Adrenal gland (tissue), 9 donors: ENCODE measurements at regions not wholly inside any gene's neighbourhood (a gene's known extent, or its start where the extent isn't known, plus 50 kb on each side); places are given as distances from the start of the nearest gene placed in this dataset.
"Not testable (repeated sequence)": the region's sequence is repeated elsewhere in the genome, so short reads cannot be mapped to it uniquely, and the experiment has no call there.

Experiments used
- DNase-seq, 7 donors: peaks; one replicate each; pipeline ENCODE4 v3.0.0-alpha.2; 2019 to 2020
- H3K27ac ChIP-seq, 5 donors: fragments of 200-600 bp; sonication (generic) in 4 of 5; 1 replicate in 3 of 5; 2 replicates in 2 of 5; pipeline versions ENCODE4 v1.5.1 to v1.8.0; 2016 to 2020; ENCODE audit warnings: mild to moderate bottlenecking in 1 of 5
- H3K27me3 ChIP-seq: fragments of 200-600 bp; 2 replicates; pipeline ENCODE4 v1.8.0; 2021
- H3K36me3 ChIP-seq, 2 donors: fragments of 200-600 bp; replicated peaks in 1 of 2; 1 replicate in 1 of 2; 2 replicates in 1 of 2; pipeline versions ENCODE4 v1.5.1 to v1.8.0; 2018 to 2022
- H3K4me1 ChIP-seq, 2 donors: fragments of 200-600 bp; replicated peaks in 1 of 2; 1 replicate in 1 of 2; 2 replicates in 1 of 2; pipeline versions ENCODE4 v1.5.1 to v1.8.0; 2018 to 2021
- H3K4me3 ChIP-seq, 4 donors: fragments of 200-600 bp; sonication (generic) in 3 of 4; one replicate each; pipeline ENCODE4 v1.5.1; 2016 to 2018
- H3K9me3 ChIP-seq, 3 donors: fragments of 200-600 bp; sonication (generic) in 1 of 3; replicated peaks in 1 of 3; 1 replicate in 2 of 3; 2 replicates in 1 of 3; pipeline versions ENCODE4 v1.5.1 to v1.8.0; 2016 to 2021
- POLR2A ChIP-seq, 2 donors: fragments of 450-650 bp; IDR thresholded peaks; one replicate each; pipeline ENCODE4 v1.6.1; 2017; ENCODE audit warnings: antibody characterized with exemption in 2 of 2, mild to moderate bottlenecking in 2 of 2, moderate library complexity in 1 of 2
- WGBS, 4 donors: extraction: QIAGEN DNeasy Blood & Tissue Kit in 2 of 4; methylation state at CpG; one replicate each; pipeline versions ENCODE4 v1.1.5 to v1.1.7; 2013 to 2017; 5-methylcytosine and 5-hydroxymethylcytosine counted together
- intact Hi-C, 2 donors: fragments of 100-400 bp; cut with DNase I; formaldehyde crosslinking; loops; one replicate each; pipeline versions ENCODE4 v1.14.1 to v1.15.0; 2022 to 2023
- TF ChIP-seq, protein P1 (sequence below), 6 experiments: fragments of 450-650 bp in 4 of 6; fragments of 200-600 bp in 2 of 6; sonication (generic) in 1 of 6; IDR thresholded peaks; 1 replicate in 5 of 6; 2 replicates in 1 of 6; pipeline versions ENCODE4 v1.5.1 to v1.8.0; 2016 to 2021; ENCODE audit warnings: antibody characterized with exemption in 6 of 6, mild to moderate bottlenecking in 2 of 6, moderate library complexity in 1 of 6
- donor health status: healthy with polysubstance abuse.
- donor health status: Bipolar disorder and iron deficiency.
- donor health status: DM: yes; HTN: yes; CAD: no.
- donor health status: DM: no; HTN: no; CAD: no.
- donor health status: DM: no; HTN: no; CAD: no.

DNA sequence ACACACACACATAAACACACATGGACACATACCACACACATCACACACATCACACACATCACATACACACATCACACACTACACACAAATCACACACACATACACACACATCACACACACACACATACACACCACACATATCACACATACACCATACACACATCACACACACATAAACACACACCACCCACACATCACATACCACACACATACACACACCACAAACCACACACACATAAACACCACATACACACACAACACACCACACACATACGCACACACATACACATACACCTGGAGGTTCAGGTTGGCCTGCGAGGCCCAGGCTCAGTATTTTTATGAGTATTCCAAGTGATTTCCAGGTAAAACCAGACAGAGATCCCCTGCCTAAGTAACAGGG, 279.5 kb downstream of the FOXL1 start:
- intact Hi-C loops = no loop called here
- no peak overlapping the region for H3K4me3 ChIP-seq
- H3K27me3 ChIP-seq = no peaks in the 10 kb centered on the region
- no peaks in the 10 kb centered on the region for H3K4me1 ChIP-seq
- no peak for DNase-seq
- H3K36me3 ChIP-seq = no peaks in the 10 kb centered on the region
- 86 to 96% (median 90%) methylated on average over 2 of the region's 2 CpGs for WGBS, 4 donors
- H3K27ac ChIP-seq = no peak overlapping the region
- H3K9me3 ChIP-seq = no peaks in the 10 kb centered on the region
- TF ChIP-seq, protein P1, sequence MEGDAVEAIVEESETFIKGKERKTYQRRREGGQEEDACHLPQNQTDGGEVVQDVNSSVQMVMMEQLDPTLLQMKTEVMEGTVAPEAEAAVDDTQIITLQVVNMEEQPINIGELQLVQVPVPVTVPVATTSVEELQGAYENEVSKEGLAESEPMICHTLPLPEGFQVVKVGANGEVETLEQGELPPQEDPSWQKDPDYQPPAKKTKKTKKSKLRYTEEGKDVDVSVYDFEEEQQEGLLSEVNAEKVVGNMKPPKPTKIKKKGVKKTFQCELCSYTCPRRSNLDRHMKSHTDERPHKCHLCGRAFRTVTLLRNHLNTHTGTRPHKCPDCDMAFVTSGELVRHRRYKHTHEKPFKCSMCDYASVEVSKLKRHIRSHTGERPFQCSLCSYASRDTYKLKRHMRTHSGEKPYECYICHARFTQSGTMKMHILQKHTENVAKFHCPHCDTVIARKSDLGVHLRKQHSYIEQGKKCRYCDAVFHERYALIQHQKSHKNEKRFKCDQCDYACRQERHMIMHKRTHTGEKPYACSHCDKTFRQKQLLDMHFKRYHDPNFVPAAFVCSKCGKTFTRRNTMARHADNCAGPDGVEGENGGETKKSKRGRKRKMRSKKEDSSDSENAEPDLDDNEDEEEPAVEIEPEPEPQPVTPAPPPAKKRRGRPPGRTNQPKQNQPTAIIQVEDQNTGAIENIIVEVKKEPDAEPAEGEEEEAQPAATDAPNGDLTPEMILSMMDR (IDR thresholded peaks at IDR 0.05) = no peak
- TF ChIP-seq POLR2A (IDR thresholded peaks at IDR 0.05) = no peak

DNA sequence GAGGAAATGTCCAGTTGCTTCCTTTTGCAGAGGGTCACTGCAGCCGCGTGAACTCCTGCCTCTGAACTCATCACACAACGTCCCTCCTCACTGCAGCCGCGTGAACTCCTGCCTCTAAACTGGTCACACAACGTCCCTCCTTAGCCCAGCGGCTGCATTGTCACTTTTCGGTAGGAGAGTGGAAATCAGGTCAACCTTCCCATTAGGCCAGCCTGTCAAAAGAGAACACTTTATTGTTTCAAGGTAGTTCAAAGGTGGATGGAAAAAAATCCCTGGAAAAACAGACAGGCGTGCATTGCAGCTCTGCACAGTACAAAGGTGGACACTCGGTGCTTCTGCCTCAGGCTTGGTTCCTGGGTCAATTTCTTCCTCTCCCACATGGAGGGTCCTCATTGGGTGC, 280.2 kb downstream of the FOXL1 start:
- Histone ChIP-seq H3K27ac (no peak overlapping the region), H3K9me3 (no peaks in the 10 kb centered on the region), H3K27me3 (no peaks in the 10 kb centered on the region), H3K4me1 (no peaks in the 10 kb centered on the region), H3K36me3 (no peaks in the 10 kb centered on the region), H3K4me3 (no peak overlapping the region)
- WGBS, 4 donors = 35 to 46% (median 43%) methylated on average over 10 of the region's 10 CpGs
- DNase-seq = peak in 3 of 7 donors; percentile 23 to 56 (median 33)
- TF ChIP-seq, protein P1 (IDR thresholded peaks at IDR 0.05) = no peak
- no peak for TF ChIP-seq POLR2A (IDR thresholded peaks at IDR 0.05)
- intact Hi-C loops = no loop called here

DNA sequence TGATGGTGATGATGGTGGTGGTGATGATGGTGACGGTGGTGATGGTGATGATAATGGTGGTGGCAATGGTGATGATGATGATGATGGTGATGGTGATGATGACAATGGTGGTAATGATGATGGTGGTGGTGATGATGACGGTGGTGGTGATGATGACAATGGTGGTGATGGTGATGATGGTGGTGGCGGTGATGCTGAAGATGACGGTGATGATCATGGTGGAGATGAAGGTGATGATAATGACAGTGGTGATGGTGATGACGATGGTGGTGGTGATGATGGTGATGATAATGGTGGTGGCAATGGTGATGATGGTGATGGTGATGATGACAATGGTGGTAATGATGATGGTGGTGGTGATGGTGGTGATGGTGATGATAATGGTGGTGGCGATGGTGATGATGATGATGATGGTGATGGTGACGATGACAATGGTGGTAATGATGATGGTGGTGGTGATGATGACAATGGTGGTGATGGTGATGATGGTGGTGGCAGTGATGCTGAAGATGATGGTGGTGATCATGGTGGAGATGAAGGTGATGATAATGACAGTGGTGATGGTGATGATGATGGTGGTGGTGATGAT, 283.0 kb downstream of the FOXL1 start:
- H3K27ac ChIP-seq, H3K27me3 ChIP-seq, H3K4me1 ChIP-seq, H3K36me3 ChIP-seq, DNase-seq, H3K9me3 ChIP-seq, intact Hi-C loops, H3K4me3 ChIP-seq: not testable (repeated sequence)
- 82 to 99% (median 91%) methylated on average over 7 of the region's 7 CpGs for WGBS, 4 donors

DNA sequence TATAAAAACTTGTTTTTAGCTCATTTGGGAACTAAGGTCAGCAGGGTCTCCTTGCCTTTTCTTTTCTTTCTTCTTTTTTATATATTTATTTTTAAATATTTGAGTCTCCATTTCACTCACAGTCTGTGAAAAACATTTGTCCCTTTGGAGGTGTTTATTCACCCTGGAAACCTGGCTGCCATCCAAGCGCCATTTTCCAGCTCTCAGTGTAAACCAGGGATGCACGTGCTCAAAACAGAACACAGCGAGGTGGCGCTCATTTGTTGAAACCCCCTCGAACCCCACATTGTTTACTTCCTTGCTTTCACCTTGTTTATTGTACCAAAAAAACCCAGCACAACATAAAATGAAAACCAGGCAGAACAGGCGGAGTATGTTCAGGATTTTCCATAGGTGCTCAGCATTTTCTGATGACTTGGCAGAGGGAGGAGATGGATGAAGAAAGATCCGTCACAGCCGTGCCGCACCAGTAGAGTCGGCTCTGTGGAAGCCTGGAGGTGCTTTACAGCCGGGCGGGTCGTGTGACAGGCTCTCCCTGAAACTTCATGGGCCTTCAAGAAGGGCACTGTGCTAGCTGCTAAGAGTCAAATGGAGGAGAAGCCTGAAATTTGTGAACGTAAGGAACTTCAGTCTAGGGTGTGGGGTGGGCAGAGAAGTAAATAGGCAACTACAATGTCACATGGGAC, 284.4 kb downstream of the FOXL1 start:
- 56 to 84% (median 67%) methylated on average over 14 of the region's 14 CpGs for WGBS, 4 donors
- TF ChIP-seq POLR2A (IDR thresholded peaks at IDR 0.05) = no peak
- TF ChIP-seq, protein P1 (IDR thresholded peaks at IDR 0.05) = no peak
- H3K27me3 ChIP-seq = no peaks in the 10 kb centered on the region
- H3K4me1 ChIP-seq = no peaks in the 10 kb centered on the region
- intact Hi-C loops = no loop called here
- no peak for DNase-seq
- no peaks in the 10 kb centered on the region for H3K9me3 ChIP-seq
- H3K27ac ChIP-seq = no peak overlapping the region
- no peaks in the 10 kb centered on the region for H3K36me3 ChIP-seq
- no peak overlapping the region for H3K4me3 ChIP-seq

DNA sequence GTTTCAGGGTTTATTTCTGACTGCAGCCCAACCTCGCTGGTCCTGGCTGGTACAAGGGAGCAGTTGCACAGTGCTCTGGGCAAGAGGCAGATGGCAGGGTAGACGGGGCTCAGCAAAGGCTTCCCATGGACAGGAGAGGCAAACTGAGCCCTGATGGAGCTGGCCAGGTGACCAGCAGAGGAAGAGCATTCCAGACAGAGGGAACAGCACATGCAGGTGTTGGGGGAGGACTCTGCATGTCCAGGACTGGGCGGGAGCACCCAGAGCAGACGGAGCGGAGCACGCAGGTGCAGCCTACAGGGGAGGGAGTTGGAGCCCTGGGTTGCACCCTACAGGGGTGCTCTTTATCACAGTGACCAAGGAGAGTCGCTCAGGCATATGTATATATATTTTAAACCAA, 285.3 kb downstream of the FOXL1 start:
- WGBS, 4 donors = 82 to 90% (median 87%) methylated on average over 7 of the region's 7 CpGs
- H3K4me1 ChIP-seq = no peaks in the 10 kb centered on the region
- no peak overlapping the region for H3K4me3 ChIP-seq
- no peaks in the 10 kb centered on the region for H3K36me3 ChIP-seq
- no peak for DNase-seq
- H3K9me3 ChIP-seq = no peaks in the 10 kb centered on the region
- TF ChIP-seq, protein P1 (IDR thresholded peaks at IDR 0.05) = no peak
- no peak for TF ChIP-seq POLR2A (IDR thresholded peaks at IDR 0.05)
- no peak overlapping the region for H3K27ac ChIP-seq
- no peaks in the 10 kb centered on the region for H3K27me3 ChIP-seq
- intact Hi-C loops = no loop called here
